CD14-positive monocyte (primary cell): ENCODE measurements at regions not wholly inside any gene's neighbourhood (a gene's known extent, or its start where the extent isn't known, plus 50 kb on each side); places are given as distances from the start of the nearest gene placed in this dataset.

Experiments used
- DNase-seq, 3 donors: peaks; one replicate each; pipeline ENCODE4 v3.0.0-alpha.2; 2011 to 2022
- H2AFZ ChIP-seq: 2 replicates; pipeline ENCODE4 v1.6.0; 2012; ENCODE audit warnings: mild to moderate bottlenecking, low read depth, low read length, inconsistent platforms; ENCODE audit not compliant: insufficient read depth, poor library complexity, severe bottlenecking
- H3K27ac ChIP-seq, 2 donors: 1 replicate in 1 of 2; 2 replicates in 1 of 2; pipeline ENCODE4 v1.5.1; 2012 to 2013; ENCODE audit warnings: low read length in 2 of 2, control low read depth in 1 of 2, inconsistent platforms in 1 of 2, low read depth in 1 of 2, mild to moderate bottlenecking in 1 of 2
- H3K27me3 ChIP-seq, 2 donors: one replicate each; pipeline versions ENCODE4 v1.6.0 to v1.6.1; 2011 to 2013; ENCODE audit warnings: low read length in 2 of 2; ENCODE audit not compliant: control insufficient read depth in 2 of 2, insufficient read depth in 2 of 2
- H3K36me3 ChIP-seq, 2 donors: replicated peaks in 1 of 2; 1 replicate in 1 of 2; 2 replicates in 1 of 2; pipeline versions ENCODE4 v1.5.1 to v1.6.1; 2012 to 2013; ENCODE audit warnings: low read length in 2 of 2, control low read depth in 1 of 2, inconsistent platforms in 1 of 2, mild to moderate bottlenecking in 1 of 2; ENCODE audit not compliant: insufficient read depth in 2 of 2, control insufficient read depth in 1 of 2
- H3K4me1 ChIP-seq, 2 donors: 1 replicate in 1 of 2; 2 replicates in 1 of 2; pipeline versions ENCODE4 v1.5.1 to v1.6.1; 2012 to 2013; ENCODE audit warnings: low read length in 2 of 2, control low read depth in 1 of 2, inconsistent platforms in 1 of 2, mild to moderate bottlenecking in 1 of 2, moderate library complexity in 1 of 2; ENCODE audit not compliant: insufficient read depth in 2 of 2, control insufficient read depth in 1 of 2
- H3K4me2 ChIP-seq: replicated peaks from 2 replicates; pipeline ENCODE3; 2012; ENCODE audit warnings: low read length, moderate library complexity, mild to moderate bottlenecking; ENCODE audit not compliant: poor library complexity, severe bottlenecking; ENCODE audit errors: extremely low read depth
- H3K4me3 ChIP-seq, 3 experiments: fragments of 200-600 bp in 1 of 3; sonication (generic) in 1 of 3; replicated peaks in 1 of 3; 1 replicate in 2 of 3; 2 replicates in 1 of 3; pipeline ENCODE4 v1.5.1; 2011 to 2013; ENCODE audit warnings: low read length in 3 of 3, mild to moderate bottlenecking in 3 of 3, control low read depth in 2 of 3, low read depth in 2 of 3, inconsistent platforms in 1 of 3, moderate library complexity in 1 of 3
- H3K79me2 ChIP-seq: 2 replicates; pipeline ENCODE4 v1.6.0; 2012; ENCODE audit warnings: mild to moderate bottlenecking, control low read depth, inconsistent platforms, low read length, moderate library complexity; ENCODE audit not compliant: insufficient read depth
- H3K9ac ChIP-seq: 2 replicates; pipeline ENCODE4 v1.6.0; 2017; ENCODE audit warnings: low read length, mild to moderate bottlenecking; ENCODE audit not compliant: insufficient read depth, poor library complexity, severe bottlenecking
- H3K9me3 ChIP-seq, 2 donors: replicated peaks in 1 of 2; 1 replicate in 1 of 2; 2 replicates in 1 of 2; pipeline versions ENCODE4 v1.5.1 to v1.6.1; 2012 to 2013; ENCODE audit warnings: low read length in 2 of 2, control low read depth in 1 of 2; ENCODE audit not compliant: control insufficient read depth in 1 of 2, insufficient read depth in 1 of 2
- H4K20me1 ChIP-seq: 2 replicates; pipeline ENCODE4 v1.6.0; 2012; ENCODE audit warnings: mild to moderate bottlenecking, low read length, control low read depth, moderate library complexity; ENCODE audit not compliant: insufficient read depth
- H3K27ac Mint-ChIP-seq, 7 donors: one replicate each; pipeline ENCODE4 v1.8.0; 2020; ENCODE audit warnings: mild to moderate bottlenecking in 7 of 7, mixed read lengths in 7 of 7, moderate library complexity in 6 of 7, inconsistent platforms in 2 of 7
- H3K27me3 Mint-ChIP-seq, 3 donors: one replicate each; pipeline ENCODE4 v1.8.0; 2021 to 2022; ENCODE audit warnings: low read depth in 3 of 3, mild to moderate bottlenecking in 3 of 3, mixed read lengths in 3 of 3, moderate library complexity in 3 of 3, inconsistent platforms in 1 of 3
- H3K36me3 Mint-ChIP-seq, 2 donors: one replicate each; pipeline ENCODE4 v1.8.0; 2020; ENCODE audit warnings: mixed read lengths in 2 of 2, inconsistent platforms in 1 of 2, mild to moderate bottlenecking in 1 of 2
- H3K4me1 Mint-ChIP-seq: one replicate; pipeline ENCODE4 v1.8.0; 2020; ENCODE audit warnings: mild to moderate bottlenecking, mixed read lengths
- H3K4me3 Mint-ChIP-seq, 2 donors: one replicate each; pipeline ENCODE4 v1.8.0; 2020; ENCODE audit warnings: mild to moderate bottlenecking in 2 of 2, mixed read lengths in 2 of 2, moderate library complexity in 1 of 2
- H3K9me3 Mint-ChIP-seq, 7 donors: one replicate each; pipeline ENCODE4 v1.8.0; 2020 to 2022; ENCODE audit warnings: mixed read lengths in 7 of 7, mild to moderate bottlenecking in 6 of 7, moderate library complexity in 6 of 7, inconsistent platforms in 2 of 7
- WGBS: methylation state at CpG from one replicate; pipeline ENCODE4 v1.1.5; 2013; ENCODE audit warnings: missing lambda C conversion rate; ENCODE audit not compliant: insufficient coverage; 5-methylcytosine and 5-hydroxymethylcytosine counted together
- intact Hi-C, 2 donors: fragments of 100-400 bp; cut with micrococcal nuclease; formaldehyde crosslinking; loops; one replicate each; pipeline versions ENCODE4 v1.15.0 to v1.15.1; 2023
- TF ChIP-seq, protein P1 (sequence below): fragments of 200-600 bp; IDR thresholded peaks from one replicate; pipeline ENCODE4 v1.8.0; 2022; ENCODE audit warnings: antibody characterized with exemption, mild to moderate bottlenecking

DNA sequence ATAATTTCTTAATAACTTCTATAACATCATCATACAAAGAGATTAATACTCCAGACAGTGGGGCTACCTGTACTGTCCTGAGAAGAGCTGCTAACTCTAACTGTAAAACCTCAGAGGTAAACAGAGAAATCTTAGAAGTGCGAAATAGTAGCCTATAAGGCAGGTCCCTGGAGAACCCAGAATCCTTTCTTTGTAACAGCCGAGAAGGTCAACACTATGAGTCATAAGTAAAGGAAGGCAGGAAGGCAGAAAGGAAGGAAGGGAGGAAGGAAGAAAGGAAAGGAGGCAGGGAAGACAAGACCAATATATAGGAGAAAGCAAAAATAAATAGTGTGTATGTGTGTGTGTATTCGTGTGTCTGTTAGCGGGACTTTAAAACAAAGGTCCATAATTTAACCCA is 540.6 kb downstream of the ZWINT start:
- WGBS, result 70% methylated on average over 2 of the region's 4 CpGs
- no peaks in the 10 kb centered on the region for H3K4me1 Mint-ChIP-seq
- Histone ChIP-seq H3K4me3 (no peak overlapping the region), H3K79me2 (no peaks in the 10 kb centered on the region), H3K27me3 (no peaks in the 10 kb centered on the region), H2AFZ (no peak overlapping the region), H3K27ac (no peak overlapping the region), H3K4me1 (no peaks in the 10 kb centered on the region), H3K4me2 (no peak overlapping the region), H4K20me1 (no peaks in the 10 kb centered on the region), H3K36me3 (no peaks in the 10 kb centered on the region), H3K9me3 (peaks cover 0 to 6% of the 10 kb centered on the region in 2 donors), H3K9ac (no peak overlapping the region)
- TF ChIP-seq, protein P1, sequence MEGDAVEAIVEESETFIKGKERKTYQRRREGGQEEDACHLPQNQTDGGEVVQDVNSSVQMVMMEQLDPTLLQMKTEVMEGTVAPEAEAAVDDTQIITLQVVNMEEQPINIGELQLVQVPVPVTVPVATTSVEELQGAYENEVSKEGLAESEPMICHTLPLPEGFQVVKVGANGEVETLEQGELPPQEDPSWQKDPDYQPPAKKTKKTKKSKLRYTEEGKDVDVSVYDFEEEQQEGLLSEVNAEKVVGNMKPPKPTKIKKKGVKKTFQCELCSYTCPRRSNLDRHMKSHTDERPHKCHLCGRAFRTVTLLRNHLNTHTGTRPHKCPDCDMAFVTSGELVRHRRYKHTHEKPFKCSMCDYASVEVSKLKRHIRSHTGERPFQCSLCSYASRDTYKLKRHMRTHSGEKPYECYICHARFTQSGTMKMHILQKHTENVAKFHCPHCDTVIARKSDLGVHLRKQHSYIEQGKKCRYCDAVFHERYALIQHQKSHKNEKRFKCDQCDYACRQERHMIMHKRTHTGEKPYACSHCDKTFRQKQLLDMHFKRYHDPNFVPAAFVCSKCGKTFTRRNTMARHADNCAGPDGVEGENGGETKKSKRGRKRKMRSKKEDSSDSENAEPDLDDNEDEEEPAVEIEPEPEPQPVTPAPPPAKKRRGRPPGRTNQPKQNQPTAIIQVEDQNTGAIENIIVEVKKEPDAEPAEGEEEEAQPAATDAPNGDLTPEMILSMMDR, result no peak
- no peaks in the 10 kb centered on the region for H3K27me3 Mint-ChIP-seq
- no peak overlapping the region for H3K4me3 Mint-ChIP-seq
- peaks cover 0 to 11% (median 4%) of the 10 kb centered on the region in 7 donors for H3K9me3 Mint-ChIP-seq
- H3K27ac Mint-ChIP-seq, result no peak overlapping the region
- H3K36me3 Mint-ChIP-seq, result no peaks in the 10 kb centered on the region
- DNase-seq, result no peak
- intact Hi-C loops, result no loop called here

DNA sequence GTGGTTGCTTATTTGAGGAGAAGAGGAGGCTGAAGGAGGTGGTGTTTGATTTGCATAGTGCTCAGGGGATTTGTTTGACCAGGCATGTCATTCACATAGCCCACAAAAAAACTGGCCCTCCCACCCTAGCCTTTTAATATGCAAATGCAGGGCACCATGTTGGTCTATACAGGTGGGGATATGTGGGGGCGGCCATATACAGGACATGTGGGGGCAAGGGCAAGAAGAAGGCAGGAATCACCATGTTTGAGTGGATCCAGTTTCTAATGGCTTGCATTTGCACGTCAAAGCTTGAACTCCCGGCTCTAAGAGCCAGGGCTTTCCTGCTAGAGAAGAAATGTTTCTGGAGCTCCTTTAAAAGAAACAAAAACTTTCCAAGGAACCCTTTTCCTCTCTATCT is 541.0 kb downstream of the ZWINT start:
- Histone ChIP-seq H3K27me3 (no peaks in the 10 kb centered on the region), H3K4me3 (no peak overlapping the region), H3K9me3 (peaks cover 0 to 6% of the 10 kb centered on the region in 2 donors), H3K9ac (no peak overlapping the region), H3K4me1 (no peaks in the 10 kb centered on the region), H2AFZ (no peak overlapping the region), H3K79me2 (no peaks in the 10 kb centered on the region), H3K27ac (no peak overlapping the region), H4K20me1 (no peaks in the 10 kb centered on the region), H3K36me3 (no peaks in the 10 kb centered on the region), H3K4me2 (no peak overlapping the region)
- Mint-ChIP-seq H3K9me3 (peaks cover 0 to 11% (median 4%) of the 10 kb centered on the region in 7 donors), H3K36me3 (no peaks in the 10 kb centered on the region), H3K27me3 (no peaks in the 10 kb centered on the region), H3K4me1 (no peaks in the 10 kb centered on the region), H3K27ac (no peak overlapping the region), H3K4me3 (no peak overlapping the region)
- intact Hi-C loops, result no loop called here
- TF ChIP-seq, protein P1, result no peak
- 92% methylated on average over 2 of the region's 3 CpGs for WGBS
- no peak for DNase-seq
